Mucosa of gallbladder (tissue), 1 donor: ENCODE measurements at regions not wholly inside any gene's neighbourhood (a gene's known extent, or its start where the extent isn't known, plus 50 kb on each side); places are given as distances from the start of the nearest gene placed in this dataset.
"Not testable (repeated sequence)": the region's sequence is repeated elsewhere in the genome, so short reads cannot be mapped to it uniquely, and the experiment has no call there.

Source experiments
- DNase-seq: peaks from one replicate; pipeline ENCODE4 v3.0.0-alpha.2; 2020; ENCODE audit warnings: low spot score
- donor health status: DM: no; HTN: no; CAD: no.

- no peak for DNase-seq
These were observed 199.5 kb downstream of the TBC1D2B start for GRCh38 chr15:77877869-77878577.

GRCh38 chr15:77876107-77876820 lies 201.2 kb downstream of the TBC1D2B start:
- not testable (repeated sequence) for DNase-seq

GRCh38 chr15:77875066-77875721 lies 202.3 kb downstream of the TBC1D2B start:
- DNase-seq = peak; percentile 23

- DNase-seq = no peak
These were observed 203.4 kb downstream of the TBC1D2B start for GRCh38 chr15:77874063-77874462.

GRCh38 chr15:77872521-77873425 lies 204.7 kb downstream of the TBC1D2B start:
- DNase-seq = not testable (repeated sequence)

- no peak for DNase-seq
These were observed 205.6 kb downstream of the TBC1D2B start for GRCh38 chr15:77871852-77872371.

GRCh38 chr15:77870195-77871065 lies 207.1 kb downstream of the TBC1D2B start:
- peak; percentile 65 for DNase-seq

- DNase-seq = no peak
These were observed 208.3 kb downstream of the TBC1D2B start for GRCh38 chr15:77869021-77869895.

GRCh38 chr15:77868048-77868629 lies 209.4 kb downstream of the TBC1D2B start:
- DNase-seq = not testable (repeated sequence)

- DNase-seq = no peak
These were observed 210.1 kb downstream of the TBC1D2B start for GRCh38 chr15:77867266-77868047.

- no peak for DNase-seq
These were observed 210.8 kb downstream of the TBC1D2B start for GRCh38 chr15:77866596-77867125.

GRCh38 chr15:77866186-77866585 lies 211.3 kb downstream of the TBC1D2B start:
- no peak for DNase-seq

- no peak for DNase-seq
These were observed 211.8 kb downstream of the TBC1D2B start for GRCh38 chr15:77865701-77866100.

GRCh38 chr15:77865106-77865610 lies 212.4 kb downstream of the TBC1D2B start:
- DNase-seq = no peak

GRCh38 chr15:77864211-77865105 lies 213.1 kb downstream of the TBC1D2B start:
- no peak for DNase-seq

GRCh38 chr15:77863491-77864105 lies 213.9 kb downstream of the TBC1D2B start:
- no peak for DNase-seq
